ENCODE measurements at regions not wholly inside any gene's neighbourhood (a gene's known extent, or its start where the extent isn't known, plus 50 kb on each side); places are given as distances from the start of the nearest gene placed in this dataset.

GRCh38 chr16:5678371-5678770, 580.8 kb upstream of the EEF2KMT start:
- no peak overlapping the region for H3K27ac ChIP-seq (ENCODE audit: low read depth, low read length)
- H3K36me3 ChIP-seq (ENCODE audit: control insufficient read depth in 3 of 3, insufficient read depth in 3 of 3, low read length in 3 of 3), result no peaks in the 10 kb centered on the region
- no peaks in the 10 kb centered on the region for H3K4me1 ChIP-seq (ENCODE audit: control insufficient read depth in 3 of 3, insufficient read depth in 3 of 3, low read length in 3 of 3)
- H3K4me3 ChIP-seq (ENCODE audit: low read length in 3 of 3), result no peak overlapping the region
- no peak overlapping the region for H3K9ac ChIP-seq (ENCODE audit: low read depth in 1 of 3, low read length in 3 of 3)
- no peaks in the 10 kb centered on the region for H3K27me3 ChIP-seq (ENCODE audit: control insufficient read depth in 3 of 3, insufficient read depth in 3 of 3, low read length in 3 of 3)
- no peaks in the 10 kb centered on the region for H3K9me3 ChIP-seq (ENCODE audit: control insufficient read depth in 3 of 3, low read length in 3 of 3)

- H3K27ac ChIP-seq (ENCODE audit: low read depth, low read length), result no peak overlapping the region
- H3K9me3 ChIP-seq (ENCODE audit: control insufficient read depth in 3 of 3, low read length in 3 of 3), result no peaks in the 10 kb centered on the region
- no peak overlapping the region for H3K9ac ChIP-seq (ENCODE audit: low read depth in 1 of 3, low read length in 3 of 3)
- H3K4me3 ChIP-seq (ENCODE audit: low read length in 3 of 3), result no peak overlapping the region
- H3K27me3 ChIP-seq (ENCODE audit: control insufficient read depth in 3 of 3, insufficient read depth in 3 of 3, low read length in 3 of 3), result no peaks in the 10 kb centered on the region
- no peaks in the 10 kb centered on the region for H3K36me3 ChIP-seq (ENCODE audit: control insufficient read depth in 3 of 3, insufficient read depth in 3 of 3, low read length in 3 of 3)
- no peaks in the 10 kb centered on the region for H3K4me1 ChIP-seq (ENCODE audit: control insufficient read depth in 3 of 3, insufficient read depth in 3 of 3, low read length in 3 of 3)
Observed at GRCh38 chr16:5671421-5671820, 573.8 kb upstream of the EEF2KMT start.

- Histone ChIP-seq H3K4me1 (ENCODE audit: control insufficient read depth in 3 of 3, insufficient read depth in 3 of 3, low read length in 3 of 3) (no peaks in the 10 kb centered on the region), H3K27ac (ENCODE audit: low read depth, low read length) (no peak overlapping the region), H3K9ac (ENCODE audit: low read depth in 1 of 3, low read length in 3 of 3) (no peak overlapping the region), H3K4me3 (ENCODE audit: low read length in 3 of 3) (no peak overlapping the region), H3K9me3 (ENCODE audit: control insufficient read depth in 3 of 3, low read length in 3 of 3) (no peaks in the 10 kb centered on the region), H3K36me3 (ENCODE audit: control insufficient read depth in 3 of 3, insufficient read depth in 3 of 3, low read length in 3 of 3) (no peaks in the 10 kb centered on the region), H3K27me3 (ENCODE audit: control insufficient read depth in 3 of 3, insufficient read depth in 3 of 3, low read length in 3 of 3) (no peaks in the 10 kb centered on the region)
Observed at GRCh38 chr16:5670198-5670597, 572.6 kb upstream of the EEF2KMT start.

DNA sequence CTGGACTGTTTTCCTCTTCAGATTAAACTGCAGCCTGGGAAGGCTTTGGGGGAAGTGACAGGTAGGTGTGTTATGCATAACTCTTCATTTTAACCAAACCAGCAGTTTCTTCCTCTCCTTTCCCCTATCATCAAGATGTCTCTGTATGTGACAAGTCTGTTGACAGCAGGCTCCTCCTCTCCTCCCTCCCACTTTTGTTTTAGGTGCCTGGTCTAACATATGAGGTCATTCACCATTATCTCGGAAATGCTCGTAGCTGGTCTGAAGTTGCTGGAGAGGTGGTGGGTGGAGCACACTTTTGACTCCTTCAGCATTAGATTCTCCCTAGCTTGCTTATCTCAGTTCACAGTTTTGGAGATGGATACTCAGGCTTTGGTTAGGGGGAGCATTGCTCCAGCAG, 571.0 kb upstream of the EEF2KMT start:
- H3K4me3 ChIP-seq (ENCODE audit: low read length in 3 of 3), result no peak overlapping the region
- no peak overlapping the region for H3K27ac ChIP-seq (ENCODE audit: low read depth, low read length)
- no peaks in the 10 kb centered on the region for H3K27me3 ChIP-seq (ENCODE audit: control insufficient read depth in 3 of 3, insufficient read depth in 3 of 3, low read length in 3 of 3)
- H3K4me1 ChIP-seq (ENCODE audit: control insufficient read depth in 3 of 3, insufficient read depth in 3 of 3, low read length in 3 of 3), result no peaks in the 10 kb centered on the region
- no peaks in the 10 kb centered on the region for H3K36me3 ChIP-seq (ENCODE audit: control insufficient read depth in 3 of 3, insufficient read depth in 3 of 3, low read length in 3 of 3)
- H3K9ac ChIP-seq (ENCODE audit: low read depth in 1 of 3, low read length in 3 of 3), result no peak overlapping the region
- no peaks in the 10 kb centered on the region for H3K9me3 ChIP-seq (ENCODE audit: control insufficient read depth in 3 of 3, low read length in 3 of 3)

GRCh38 chr16:5665834-5666233, 568.2 kb upstream of the EEF2KMT start:
- no peaks in the 10 kb centered on the region for H3K27me3 ChIP-seq (ENCODE audit: control insufficient read depth in 3 of 3, insufficient read depth in 3 of 3, low read length in 3 of 3)
- H3K9ac ChIP-seq (ENCODE audit: low read depth in 1 of 3, low read length in 3 of 3), result no peak overlapping the region
- H3K4me1 ChIP-seq (ENCODE audit: control insufficient read depth in 3 of 3, insufficient read depth in 3 of 3, low read length in 3 of 3), result no peaks in the 10 kb centered on the region
- no peaks in the 10 kb centered on the region for H3K36me3 ChIP-seq (ENCODE audit: control insufficient read depth in 3 of 3, insufficient read depth in 3 of 3, low read length in 3 of 3)
- H3K9me3 ChIP-seq (ENCODE audit: control insufficient read depth in 3 of 3, low read length in 3 of 3), result no peaks in the 10 kb centered on the region
- no peak overlapping the region for H3K27ac ChIP-seq (ENCODE audit: low read depth, low read length)
- no peak overlapping the region for H3K4me3 ChIP-seq (ENCODE audit: low read length in 3 of 3)

DNA sequence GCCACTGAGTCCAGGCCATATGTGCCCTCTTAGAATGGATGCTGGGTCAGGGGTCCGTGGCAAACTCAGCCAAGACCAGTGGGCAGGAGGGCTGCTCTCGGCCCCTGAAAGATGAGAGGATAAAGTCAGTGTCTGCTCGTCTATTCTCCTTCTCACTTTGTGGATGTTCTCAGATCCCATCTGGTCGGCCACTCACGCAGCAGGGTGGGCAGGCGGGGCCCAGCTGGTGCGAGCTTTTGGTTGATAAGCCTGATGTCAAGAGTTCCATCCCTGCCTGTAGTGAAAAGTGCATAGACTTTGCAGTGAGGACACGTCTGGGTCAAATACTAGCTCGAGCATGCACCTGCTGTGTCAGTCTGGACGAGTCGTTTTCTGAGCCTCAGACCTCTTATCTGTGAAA, 556.2 kb upstream of the EEF2KMT start:
- H3K4me3 ChIP-seq (ENCODE audit: low read length in 3 of 3), result no peak overlapping the region

DNA sequence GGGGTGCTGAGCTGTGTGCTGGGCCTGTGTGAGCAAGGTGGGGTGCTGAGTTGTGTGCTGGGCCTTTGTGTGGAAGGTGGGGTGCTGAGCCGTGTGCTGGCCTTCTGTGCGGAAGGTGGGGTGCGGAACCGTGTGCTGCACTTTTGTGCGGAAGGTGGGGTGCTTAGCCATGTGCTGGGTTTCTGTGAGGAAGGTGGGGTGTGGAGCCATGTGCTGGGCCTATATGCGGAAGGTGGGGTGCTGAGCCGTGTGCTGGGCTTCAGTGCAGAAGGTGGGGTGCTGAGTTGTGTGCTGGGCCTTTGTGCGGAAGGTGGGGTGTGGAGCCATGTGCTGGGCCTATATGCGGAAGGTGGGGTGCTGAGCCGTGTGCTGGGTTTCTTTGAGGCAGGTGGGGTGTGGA, 555.4 kb upstream of the EEF2KMT start:
- H3K9ac ChIP-seq (ENCODE audit: low read depth in 1 of 3, low read length in 3 of 3), result no peak overlapping the region
- no peaks in the 10 kb centered on the region for H3K27me3 ChIP-seq (ENCODE audit: control insufficient read depth in 3 of 3, insufficient read depth in 3 of 3, low read length in 3 of 3)
- H3K27ac ChIP-seq (ENCODE audit: low read depth, low read length), result no peak overlapping the region

More for the DNA sequence above, 556.2 kb upstream of the EEF2KMT start:
- peaks cover 0 to 6% (median 0%) of the 10 kb centered on the region in 3 donors for H3K9me3 ChIP-seq (ENCODE audit: control insufficient read depth in 3 of 3, low read length in 3 of 3)
- no peak overlapping the region for H3K27ac ChIP-seq (ENCODE audit: low read depth, low read length)
- no peaks in the 10 kb centered on the region for H3K4me1 ChIP-seq (ENCODE audit: control insufficient read depth in 3 of 3, insufficient read depth in 3 of 3, low read length in 3 of 3)
- H3K9ac ChIP-seq (ENCODE audit: low read depth in 1 of 3, low read length in 3 of 3), result no peak overlapping the region
- H3K27me3 ChIP-seq (ENCODE audit: control insufficient read depth in 3 of 3, insufficient read depth in 3 of 3, low read length in 3 of 3), result no peaks in the 10 kb centered on the region
- no peaks in the 10 kb centered on the region for H3K36me3 ChIP-seq (ENCODE audit: control insufficient read depth in 3 of 3, insufficient read depth in 3 of 3, low read length in 3 of 3)

GRCh38 chr16:5649762-5650743, 552.5 kb upstream of the EEF2KMT start:
- Histone ChIP-seq H3K27me3 (ENCODE audit: control insufficient read depth in 3 of 3, insufficient read depth in 3 of 3, low read length in 3 of 3) (no peaks in the 10 kb centered on the region), H3K4me1 (ENCODE audit: control insufficient read depth in 3 of 3, insufficient read depth in 3 of 3, low read length in 3 of 3) (no peaks in the 10 kb centered on the region), H3K9ac (ENCODE audit: low read depth in 1 of 3, low read length in 3 of 3) (no peak overlapping the region), H3K27ac (ENCODE audit: low read depth, low read length) (no peak overlapping the region), H3K4me3 (ENCODE audit: low read length in 3 of 3) (no peak overlapping the region), H3K9me3 (ENCODE audit: control insufficient read depth in 3 of 3, low read length in 3 of 3) (peaks cover 0 to 3% (median 0%) of the 10 kb centered on the region in 3 donors), H3K36me3 (ENCODE audit: control insufficient read depth in 3 of 3, insufficient read depth in 3 of 3, low read length in 3 of 3) (no peaks in the 10 kb centered on the region)

More for the DNA sequence above, 555.4 kb upstream of the EEF2KMT start:
- no peaks in the 10 kb centered on the region for H3K4me1 ChIP-seq (ENCODE audit: control insufficient read depth in 3 of 3, insufficient read depth in 3 of 3, low read length in 3 of 3)
- peaks cover 0 to 4% (median 0%) of the 10 kb centered on the region in 3 donors for H3K9me3 ChIP-seq (ENCODE audit: control insufficient read depth in 3 of 3, low read length in 3 of 3)
- H3K4me3 ChIP-seq (ENCODE audit: low read length in 3 of 3), result no peak overlapping the region
- H3K36me3 ChIP-seq (ENCODE audit: control insufficient read depth in 3 of 3, insufficient read depth in 3 of 3, low read length in 3 of 3), result no peaks in the 10 kb centered on the region

- no peaks in the 10 kb centered on the region for H3K36me3 ChIP-seq (ENCODE audit: control insufficient read depth in 3 of 3, insufficient read depth in 3 of 3, low read length in 3 of 3)
- no peak overlapping the region for H3K4me3 ChIP-seq (ENCODE audit: low read length in 3 of 3)
- no peaks in the 10 kb centered on the region for H3K27me3 ChIP-seq (ENCODE audit: control insufficient read depth in 3 of 3, insufficient read depth in 3 of 3, low read length in 3 of 3)
- no peak overlapping the region for H3K9ac ChIP-seq (ENCODE audit: low read depth in 1 of 3, low read length in 3 of 3)
- no peak overlapping the region for H3K27ac ChIP-seq (ENCODE audit: low read depth, low read length)
- no peaks in the 10 kb centered on the region for H3K4me1 ChIP-seq (ENCODE audit: control insufficient read depth in 3 of 3, insufficient read depth in 3 of 3, low read length in 3 of 3)
- H3K9me3 ChIP-seq (ENCODE audit: control insufficient read depth in 3 of 3, low read length in 3 of 3), result peaks cover 0 to 5% (median 3%) of the 10 kb centered on the region in 3 donors
Observed at GRCh38 chr16:5647051-5647450, 549.5 kb upstream of the EEF2KMT start.

GRCh38 chr16:5643855-5644531, 546.4 kb upstream of the EEF2KMT start:
- no peak overlapping the region for H3K27ac ChIP-seq (ENCODE audit: low read depth, low read length)
- no peak overlapping the region for H3K4me3 ChIP-seq (ENCODE audit: low read length in 3 of 3)
- H3K27me3 ChIP-seq (ENCODE audit: control insufficient read depth in 3 of 3, insufficient read depth in 3 of 3, low read length in 3 of 3), result no peaks in the 10 kb centered on the region
- no peaks in the 10 kb centered on the region for H3K4me1 ChIP-seq (ENCODE audit: control insufficient read depth in 3 of 3, insufficient read depth in 3 of 3, low read length in 3 of 3)
- no peaks in the 10 kb centered on the region for H3K36me3 ChIP-seq (ENCODE audit: control insufficient read depth in 3 of 3, insufficient read depth in 3 of 3, low read length in 3 of 3)
- no peak overlapping the region for H3K9ac ChIP-seq (ENCODE audit: low read depth in 1 of 3, low read length in 3 of 3)
- peaks cover 0 to 9% (median 3%) of the 10 kb centered on the region in 3 donors for H3K9me3 ChIP-seq (ENCODE audit: control insufficient read depth in 3 of 3, low read length in 3 of 3)
